ENCODE measurements at regions not wholly inside any gene's neighbourhood (a gene's known extent, or its start where the extent isn't known, plus 50 kb on each side); places are given as distances from the start of the nearest gene placed in this dataset.

DNA sequence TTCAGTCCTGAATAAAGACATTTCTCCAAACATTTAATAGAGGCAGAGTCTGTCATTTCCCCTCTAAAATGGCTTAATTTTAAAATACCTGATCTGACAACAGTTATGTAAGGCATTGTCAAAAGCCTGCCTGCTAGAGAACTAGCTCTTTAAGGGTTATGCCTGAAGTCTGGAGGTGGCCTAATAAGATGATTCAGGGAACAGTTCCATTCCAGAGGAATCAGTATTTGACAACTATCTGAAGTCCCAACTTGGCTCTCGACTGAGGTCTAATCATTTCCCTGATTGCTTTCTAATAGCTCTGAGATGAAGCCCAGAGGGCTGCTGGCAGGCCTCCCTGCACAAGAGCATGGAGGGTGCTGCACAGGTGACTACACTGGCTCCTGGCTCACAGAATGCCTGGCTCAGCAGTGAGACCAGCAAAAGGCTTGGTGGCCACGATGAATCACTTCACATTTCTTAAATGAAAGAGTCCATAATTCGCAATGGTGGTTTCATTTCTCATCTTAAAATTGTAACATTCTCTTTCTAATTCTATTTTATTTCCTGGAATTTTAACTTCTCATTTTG is 509.6 kb upstream of the POM121L12 start:
- no peak overlapping the region for H3K4me3 ChIP-seq (ENCODE audit: low read length)
- no peak for ATAC-seq
- H3K27ac ChIP-seq (ENCODE audit: low read length): no peak overlapping the region
- no peaks in the 10 kb centered on the region for H3K9me3 ChIP-seq (ENCODE audit: control insufficient read depth, low read length)
- H3K4me1 ChIP-seq (ENCODE audit: control insufficient read depth, insufficient read depth, low read length): no peaks in the 10 kb centered on the region
- intact Hi-C loops (cut with DNase I): no loop called here
- WGBS: 63% methylated on average over 3 of the region's 3 CpGs
- no peaks in the 10 kb centered on the region for H3K27me3 ChIP-seq (ENCODE audit: control insufficient read depth, insufficient read depth)
- DNase-seq: no peak

DNA sequence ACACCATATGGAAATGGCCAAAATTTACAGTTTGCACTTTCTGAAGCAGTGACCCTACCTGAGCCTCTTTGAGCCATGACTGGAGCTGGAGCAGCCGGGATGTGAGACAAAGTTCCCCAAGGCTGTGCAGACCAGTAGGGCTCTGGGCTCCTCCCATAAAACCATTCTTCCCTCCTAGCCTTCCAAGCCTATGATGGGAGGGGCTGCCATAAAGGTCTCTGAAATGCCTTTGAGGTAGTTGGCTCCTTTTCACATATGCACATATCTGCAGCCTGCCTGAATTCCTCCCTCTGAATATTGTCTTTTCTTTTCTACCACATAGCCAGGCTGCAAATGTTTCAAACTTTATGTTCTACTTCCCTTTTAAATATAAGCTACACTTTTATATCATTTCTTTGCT is 516.6 kb upstream of the POM121L12 start:
- Histone ChIP-seq H3K9me3 (ENCODE audit: control insufficient read depth, low read length) (no peaks in the 10 kb centered on the region), H3K4me3 (ENCODE audit: low read length) (no peak overlapping the region), H3K27ac (ENCODE audit: low read length) (no peak overlapping the region), H3K27me3 (ENCODE audit: control insufficient read depth, insufficient read depth) (no peaks in the 10 kb centered on the region), H3K4me1 (ENCODE audit: control insufficient read depth, insufficient read depth, low read length) (no peaks in the 10 kb centered on the region)
- 98% methylated on average over 1 of the region's 1 CpG for WGBS
- DNase-seq (no peak), ATAC-seq (no peak)
- intact Hi-C loops (cut with DNase I): no loop called here

DNA sequence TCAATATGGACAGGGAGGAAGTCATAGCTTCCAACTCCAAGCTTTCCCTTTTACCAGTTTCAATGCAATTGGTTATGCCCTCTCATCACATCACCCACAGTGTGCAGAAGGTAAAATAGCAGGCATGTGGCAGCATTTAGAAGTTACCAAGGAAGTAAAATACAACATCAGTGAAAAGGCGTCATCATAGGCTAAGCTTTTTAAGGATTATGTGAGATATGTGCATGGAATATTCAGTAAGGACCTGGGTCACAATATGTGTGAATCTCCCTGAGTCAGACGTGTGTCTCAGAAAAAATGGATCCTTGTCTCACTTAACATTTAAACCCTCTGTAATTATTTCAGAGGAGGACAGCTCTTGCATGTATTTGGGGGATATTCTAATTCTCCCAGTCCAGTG is 522.8 kb upstream of the POM121L12 start:
- Histone ChIP-seq H3K4me1 (ENCODE audit: control insufficient read depth, insufficient read depth, low read length) (no peaks in the 10 kb centered on the region), H3K27me3 (ENCODE audit: control insufficient read depth, insufficient read depth) (no peaks in the 10 kb centered on the region), H3K4me3 (ENCODE audit: low read length) (no peak overlapping the region), H3K27ac (ENCODE audit: low read length) (no peak overlapping the region), H3K9me3 (ENCODE audit: control insufficient read depth, low read length) (no peaks in the 10 kb centered on the region)
- WGBS: 76% methylated on average over 2 of the region's 2 CpGs
- DNase-seq (no peak), ATAC-seq (no peak)
- intact Hi-C loops (cut with DNase I): no loop called here

DNA sequence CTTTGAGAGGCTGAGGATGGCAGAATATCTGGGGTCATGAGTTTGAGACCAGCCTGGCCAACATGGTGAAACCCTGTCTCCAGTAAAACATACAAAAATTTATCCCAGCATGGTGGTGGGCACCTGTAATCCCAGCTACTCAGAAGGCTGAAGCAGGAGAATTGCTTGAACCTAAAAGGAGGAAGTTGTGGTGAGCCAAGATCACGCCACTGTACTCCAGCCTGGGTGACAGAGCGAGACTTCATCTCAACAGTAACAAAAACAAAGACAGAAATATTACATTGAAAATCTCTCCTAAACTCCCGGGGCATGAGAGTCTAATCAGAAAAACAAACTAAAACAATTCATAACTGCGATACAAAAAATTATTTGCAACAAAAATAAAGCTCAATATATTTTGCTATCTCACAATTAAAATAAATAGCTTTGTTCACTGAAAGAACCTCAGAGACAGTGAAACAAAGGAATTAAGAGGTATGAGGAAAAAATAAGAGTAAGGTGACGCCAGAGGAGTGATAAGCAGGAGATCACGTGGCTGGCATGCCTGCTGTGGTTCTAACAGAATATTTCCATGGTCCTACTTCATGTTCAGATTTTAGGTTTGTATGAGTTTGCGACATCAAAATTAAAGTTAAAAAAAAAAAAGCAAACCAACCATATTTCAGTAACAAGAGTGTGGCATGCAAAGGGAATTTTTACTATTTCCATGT is 527.7 kb upstream of the POM121L12 start:
- no peaks in the 10 kb centered on the region for H3K27me3 ChIP-seq (ENCODE audit: control insufficient read depth, insufficient read depth)
- intact Hi-C loops (cut with DNase I): no loop called here

DNA sequence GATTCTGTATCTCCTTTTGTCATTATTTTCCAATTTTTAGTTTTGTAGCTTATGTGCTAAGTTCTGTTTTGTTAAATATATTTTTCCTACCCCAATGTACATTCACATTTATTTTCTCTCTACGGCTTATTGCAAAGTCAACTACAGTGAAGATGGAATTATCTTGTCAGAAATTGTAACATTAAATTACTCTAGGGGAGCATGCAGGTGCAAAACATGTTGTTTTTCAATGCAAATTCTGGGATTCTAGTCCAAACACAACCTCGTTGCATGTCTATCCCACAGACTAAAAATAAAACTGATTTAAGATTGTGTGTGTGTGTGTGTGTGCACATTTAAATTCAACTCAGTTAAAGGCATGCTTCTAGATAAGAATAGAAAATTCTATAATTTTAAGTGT is 529.1 kb upstream of the POM121L12 start:
- 8% methylated on average over 2 of the region's 2 CpGs for WGBS
- Histone ChIP-seq H3K27ac (ENCODE audit: low read length) (no peak overlapping the region), H3K4me1 (ENCODE audit: control insufficient read depth, insufficient read depth, low read length) (no peaks in the 10 kb centered on the region), H3K9me3 (ENCODE audit: control insufficient read depth, low read length) (no peaks in the 10 kb centered on the region), H3K4me3 (ENCODE audit: low read length) (no peak overlapping the region), H3K27me3 (ENCODE audit: control insufficient read depth, insufficient read depth) (no peaks in the 10 kb centered on the region)
- intact Hi-C loops (cut with DNase I): no loop called here
- DNase-seq (no peak), ATAC-seq (no peak)

More for the DNA sequence above, 527.7 kb upstream of the POM121L12 start:
- ATAC-seq: no peak
- 56% methylated on average over 7 of the region's 7 CpGs for WGBS
- no peaks in the 10 kb centered on the region for H3K9me3 ChIP-seq (ENCODE audit: control insufficient read depth, low read length)
- H3K4me3 ChIP-seq (ENCODE audit: low read length): no peak overlapping the region
- H3K27ac ChIP-seq (ENCODE audit: low read length): no peak overlapping the region
- no peak for DNase-seq
- H3K4me1 ChIP-seq (ENCODE audit: control insufficient read depth, insufficient read depth, low read length): no peaks in the 10 kb centered on the region

DNA sequence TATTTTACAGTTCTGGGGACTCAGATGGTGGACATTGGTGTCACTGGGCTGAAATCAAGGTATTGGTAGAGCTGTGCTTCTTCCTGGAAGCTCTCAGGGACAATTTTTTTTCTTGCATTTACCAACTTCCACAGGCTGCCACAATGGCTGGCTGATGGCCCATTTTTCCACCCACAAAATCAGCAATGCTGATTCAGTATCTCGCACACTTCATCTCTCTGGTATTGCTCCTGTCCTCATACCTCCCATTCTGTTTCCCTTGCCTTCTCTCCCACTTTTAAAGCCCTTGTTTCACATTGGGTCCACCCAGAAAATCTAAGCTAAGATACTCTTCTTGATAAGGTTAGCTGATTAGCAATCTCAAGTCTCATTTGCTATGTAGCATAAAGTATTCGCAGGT is 530.9 kb upstream of the POM121L12 start:
- intact Hi-C loops (cut with DNase I): no loop called here

DNA sequence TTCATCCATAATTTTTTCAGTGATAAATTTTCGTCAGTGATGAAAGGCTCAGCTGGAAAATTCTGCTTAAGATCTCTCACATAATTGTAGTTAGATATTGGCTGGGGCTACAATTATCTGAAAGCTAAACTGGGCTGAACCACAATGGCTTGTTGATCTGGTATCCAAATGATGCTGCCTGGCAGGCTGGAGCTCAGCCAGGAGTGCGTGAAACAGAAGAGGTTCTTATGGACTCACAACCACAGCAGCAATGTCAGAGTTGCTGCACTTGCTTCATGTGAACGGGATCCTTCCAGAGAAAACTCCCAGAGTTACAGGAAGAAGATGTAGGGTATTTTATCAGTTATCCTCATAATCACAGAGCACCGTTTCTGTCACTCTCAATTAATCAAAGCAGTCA is 533.2 kb upstream of the POM121L12 start:
- 54% methylated on average over 4 of the region's 4 CpGs for WGBS
- ATAC-seq: no peak
- no peak overlapping the region for H3K4me3 ChIP-seq (ENCODE audit: low read length)
- H3K27ac ChIP-seq (ENCODE audit: low read length): no peak overlapping the region
- no peaks in the 10 kb centered on the region for H3K27me3 ChIP-seq (ENCODE audit: control insufficient read depth, insufficient read depth)
- intact Hi-C loops (cut with DNase I): no loop called here
- H3K9me3 ChIP-seq (ENCODE audit: control insufficient read depth, low read length): no peaks in the 10 kb centered on the region
- H3K4me1 ChIP-seq (ENCODE audit: control insufficient read depth, insufficient read depth, low read length): no peaks in the 10 kb centered on the region
- DNase-seq: no peak

More for the DNA sequence above, 530.9 kb upstream of the POM121L12 start:
- ATAC-seq: no peak
- 81% methylated on average over 2 of the region's 2 CpGs for WGBS
- H3K4me1 ChIP-seq (ENCODE audit: control insufficient read depth, insufficient read depth, low read length): no peaks in the 10 kb centered on the region
- no peak overlapping the region for H3K27ac ChIP-seq (ENCODE audit: low read length)
- H3K27me3 ChIP-seq (ENCODE audit: control insufficient read depth, insufficient read depth): no peaks in the 10 kb centered on the region
- no peak for DNase-seq
- H3K9me3 ChIP-seq (ENCODE audit: control insufficient read depth, low read length): no peaks in the 10 kb centered on the region
- no peak overlapping the region for H3K4me3 ChIP-seq (ENCODE audit: low read length)

DNA sequence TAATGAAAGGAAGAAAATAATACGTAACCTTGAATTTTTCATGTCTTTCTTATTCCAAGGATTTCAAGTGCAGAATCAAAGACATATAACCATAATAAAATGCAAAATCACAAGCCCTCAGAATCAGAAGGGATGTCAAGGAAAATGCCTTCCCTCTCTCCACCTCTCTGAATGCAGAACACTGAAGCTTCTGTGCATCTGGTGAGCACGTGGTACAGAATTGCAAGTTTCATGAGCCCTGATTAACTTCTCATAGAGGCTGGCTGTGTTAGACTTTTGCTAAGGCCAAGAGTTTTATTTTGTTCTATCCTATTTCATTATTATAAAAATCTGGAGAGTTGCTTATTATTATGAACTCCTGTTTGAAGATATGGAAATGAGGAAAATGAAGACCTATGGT is 533.7 kb upstream of the POM121L12 start:
- intact Hi-C loops (cut with DNase I): no loop called here

DNA sequence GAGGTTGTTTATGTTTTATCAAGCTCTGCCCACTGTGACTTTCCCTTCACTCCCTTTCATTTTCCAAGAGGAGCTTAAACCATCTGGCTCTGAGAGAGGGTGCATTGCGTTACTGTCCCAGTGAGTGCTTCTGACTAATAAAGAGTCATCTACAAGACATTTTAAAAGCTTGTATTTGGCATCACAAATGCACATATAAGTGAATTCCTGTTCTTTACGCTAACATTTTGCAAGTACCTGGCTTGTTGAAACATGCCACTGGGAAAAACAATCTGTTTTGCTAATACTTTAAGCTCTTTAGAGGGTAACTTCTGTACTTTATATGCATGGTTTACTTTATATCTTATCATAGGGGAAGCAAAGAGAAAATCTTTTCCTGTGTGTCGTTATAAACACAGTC is 534.6 kb upstream of the POM121L12 start:
- no peaks in the 10 kb centered on the region for H3K27me3 ChIP-seq (ENCODE audit: control insufficient read depth, insufficient read depth)
- no peaks in the 10 kb centered on the region for H3K9me3 ChIP-seq (ENCODE audit: control insufficient read depth, low read length)
- DNase-seq (no peak), ATAC-seq (no peak)
- no peak overlapping the region for H3K4me3 ChIP-seq (ENCODE audit: low read length)
- no peaks in the 10 kb centered on the region for H3K4me1 ChIP-seq (ENCODE audit: control insufficient read depth, insufficient read depth, low read length)
- 29% methylated on average over 3 of the region's 3 CpGs for WGBS
- no peak overlapping the region for H3K27ac ChIP-seq (ENCODE audit: low read length)
- intact Hi-C loops (cut with DNase I): no loop called here

More for the DNA sequence above, 533.7 kb upstream of the POM121L12 start:
- no peaks in the 10 kb centered on the region for H3K27me3 ChIP-seq (ENCODE audit: control insufficient read depth, insufficient read depth)
- H3K4me3 ChIP-seq (ENCODE audit: low read length): no peak overlapping the region
- H3K9me3 ChIP-seq (ENCODE audit: control insufficient read depth, low read length): no peaks in the 10 kb centered on the region
- H3K4me1 ChIP-seq (ENCODE audit: control insufficient read depth, insufficient read depth, low read length): no peaks in the 10 kb centered on the region
- H3K27ac ChIP-seq (ENCODE audit: low read length): no peak overlapping the region
- ATAC-seq (no peak), DNase-seq (no peak)
- 71% methylated on average over 2 of the region's 2 CpGs for WGBS

DNA sequence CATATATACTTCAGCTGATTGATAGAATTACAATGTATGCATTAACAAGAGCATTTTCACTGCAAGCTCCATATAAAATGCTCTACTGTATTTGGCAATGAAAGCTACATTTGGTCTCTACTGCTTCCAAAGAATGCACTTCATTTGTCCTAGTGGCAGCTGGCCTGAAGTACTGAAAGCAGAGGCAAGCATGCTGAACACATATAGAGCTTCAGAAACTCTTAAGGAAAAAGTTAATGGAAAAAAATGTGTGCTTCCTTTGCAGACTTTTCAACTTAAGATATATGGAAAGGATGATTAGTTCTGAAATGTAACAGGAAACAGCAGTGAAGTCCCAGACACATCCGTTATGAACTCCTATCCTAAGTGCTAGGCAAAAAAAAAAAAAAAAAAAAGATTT is 537.1 kb upstream of the POM121L12 start:
- ATAC-seq: no peak
- intact Hi-C loops (cut with DNase I): no loop called here

DNA sequence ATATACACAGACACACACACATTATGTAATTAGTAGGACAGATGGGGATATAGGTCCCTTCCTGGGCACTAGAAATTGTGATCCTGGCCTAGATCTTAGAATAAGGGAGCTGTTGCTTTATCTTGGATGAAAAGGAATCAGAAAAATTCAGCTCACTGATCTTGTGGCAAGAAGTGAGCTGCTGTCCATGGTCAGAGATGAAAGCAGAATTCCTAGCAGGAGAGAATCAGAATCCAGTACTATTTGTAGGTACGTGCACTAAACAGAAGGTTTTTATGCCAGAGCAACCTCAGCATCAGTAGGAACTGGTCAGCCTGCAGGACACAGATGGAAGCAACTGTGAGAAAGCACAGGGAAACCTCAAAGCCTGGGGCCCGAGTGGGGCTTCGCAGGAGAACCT is 549.2 kb upstream of the POM121L12 start:
- Histone ChIP-seq H3K9me3 (ENCODE audit: control insufficient read depth, low read length) (no peaks in the 10 kb centered on the region), H3K4me3 (ENCODE audit: low read length) (no peak overlapping the region), H3K27me3 (ENCODE audit: control insufficient read depth, insufficient read depth) (no peaks in the 10 kb centered on the region), H3K4me1 (ENCODE audit: control insufficient read depth, insufficient read depth, low read length) (no peaks in the 10 kb centered on the region), H3K27ac (ENCODE audit: low read length) (no peak overlapping the region)
- ATAC-seq (no peak), DNase-seq (no peak)
- intact Hi-C loops (cut with DNase I): no loop called here
- 55% methylated on average over 3 of the region's 3 CpGs for WGBS

More for the DNA sequence above, 537.1 kb upstream of the POM121L12 start:
- H3K27ac ChIP-seq (ENCODE audit: low read length): no peak overlapping the region
- no peak for DNase-seq
- H3K27me3 ChIP-seq (ENCODE audit: control insufficient read depth, insufficient read depth): no peaks in the 10 kb centered on the region
- no peaks in the 10 kb centered on the region for H3K4me1 ChIP-seq (ENCODE audit: control insufficient read depth, insufficient read depth, low read length)
- H3K4me3 ChIP-seq (ENCODE audit: low read length): no peak overlapping the region
- 60% methylated on average over 1 of the region's 1 CpG for WGBS
- H3K9me3 ChIP-seq (ENCODE audit: control insufficient read depth, low read length): no peaks in the 10 kb centered on the region

DNA sequence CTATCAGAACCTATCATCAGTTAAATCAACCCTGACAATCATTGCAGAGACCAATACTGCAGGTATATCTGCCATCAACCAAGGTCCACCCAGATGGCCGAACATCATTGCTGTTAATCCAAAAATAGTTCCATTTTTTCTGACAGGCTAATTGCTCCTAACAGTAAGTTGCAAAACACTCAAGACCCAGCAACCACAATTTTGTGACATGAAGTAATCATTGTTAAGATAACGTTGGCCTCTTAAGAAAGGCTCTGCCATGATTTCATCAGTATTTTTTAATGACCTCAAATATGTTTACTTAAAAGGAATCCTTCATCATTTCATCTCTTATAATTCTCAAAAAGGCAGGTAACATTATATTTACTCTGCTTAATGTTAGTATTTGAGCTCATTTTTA is 553.4 kb upstream of the POM121L12 start:
- no peak overlapping the region for H3K4me3 ChIP-seq (ENCODE audit: low read length)
- H3K27me3 ChIP-seq (ENCODE audit: control insufficient read depth, insufficient read depth): no peaks in the 10 kb centered on the region
- H3K9me3 ChIP-seq (ENCODE audit: control insufficient read depth, low read length): no peaks in the 10 kb centered on the region
- no peak overlapping the region for H3K27ac ChIP-seq (ENCODE audit: low read length)
- 40% methylated on average over 2 of the region's 2 CpGs for WGBS
- DNase-seq (no peak), ATAC-seq (no peak)
- no peaks in the 10 kb centered on the region for H3K4me1 ChIP-seq (ENCODE audit: control insufficient read depth, insufficient read depth, low read length)
- intact Hi-C loops (cut with DNase I): no loop called here
